Forelimb muscle (tissue), 1 donor: ENCODE measurements at regions not wholly inside any gene's neighbourhood (a gene's known extent, or its start where the extent isn't known, plus 50 kb on each side); places are given as distances from the start of the nearest gene placed in this dataset.
"Not testable (repeated sequence)": the region's sequence is repeated elsewhere in the genome, so short reads cannot be mapped to it uniquely, and the experiment has no call there.

Experiments
- DNase-seq: peaks from one replicate; pipeline ENCODE4 v3.0.0-alpha.2; 2013; ENCODE audit warnings: low read depth

GRCh38 chr3:816605-817004 is 276.2 kb upstream of the CNTN6 start:
- DNase-seq = no peak

GRCh38 chr3:834679-835078 is 258.1 kb upstream of the CNTN6 start:
- no peak for DNase-seq

DNA sequence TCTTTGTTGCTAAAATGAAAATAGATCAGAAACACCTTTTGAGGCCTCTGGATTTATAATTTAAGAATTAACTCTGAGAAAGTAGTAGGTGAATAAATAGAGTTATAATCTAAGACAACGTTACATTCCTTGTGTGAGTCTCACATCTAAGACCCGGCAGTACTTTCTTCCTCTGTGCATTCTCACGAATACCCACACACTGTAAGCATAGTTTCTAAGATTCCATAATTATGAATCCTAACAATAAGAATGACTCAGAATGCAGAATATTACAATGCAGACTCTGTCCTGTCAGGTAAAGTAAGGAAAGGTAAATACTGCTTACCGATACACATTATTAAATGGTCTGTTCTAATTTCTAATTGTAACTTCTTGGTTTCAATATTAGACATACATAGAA is 257.7 kb upstream of the CNTN6 start:
- no peak for DNase-seq

GRCh38 chr3:839981-840380 is 252.8 kb upstream of the CNTN6 start:
- no peak for DNase-seq

DNA sequence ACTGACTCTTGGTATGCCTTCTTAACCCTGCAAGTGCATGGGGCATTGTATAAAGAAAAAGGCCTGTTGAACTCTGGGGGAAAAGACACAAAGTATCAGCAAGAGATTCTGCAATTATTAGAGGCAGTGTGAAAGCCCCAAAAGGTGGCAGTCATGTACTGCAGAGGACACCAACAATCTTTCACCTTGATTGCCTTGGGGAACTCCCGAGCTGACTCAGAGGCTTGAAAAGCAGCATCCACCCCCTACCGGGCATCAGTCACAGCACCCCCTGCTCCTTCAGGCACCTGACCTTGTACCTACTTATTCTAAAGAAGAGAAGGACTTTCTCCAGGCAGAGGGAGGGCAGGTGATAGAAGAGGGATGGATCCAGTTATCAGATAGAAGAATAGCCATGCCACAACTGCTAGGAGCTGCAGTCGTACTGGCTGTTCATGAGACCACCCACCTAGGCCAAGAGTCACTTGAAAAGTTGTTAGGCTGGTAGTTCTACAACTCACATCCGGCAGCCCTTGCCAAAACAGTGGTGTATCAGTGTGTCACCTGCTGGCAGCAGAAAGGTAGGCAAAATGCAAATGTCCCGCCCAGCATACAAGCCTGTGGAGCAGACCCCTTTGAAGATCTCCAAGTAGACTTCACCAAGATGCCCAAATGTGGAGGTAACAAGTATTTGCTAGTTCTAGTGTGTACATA is 241.6 kb upstream of the CNTN6 start:
- no peak for DNase-seq

- no peak for DNase-seq
Measured at GRCh38 chr3:852033-852432, 240.8 kb upstream of the CNTN6 start.

- DNase-seq = no peak
Measured at GRCh38 chr3:853489-853888, 239.3 kb upstream of the CNTN6 start.

GRCh38 chr3:859135-859534 is 233.7 kb upstream of the CNTN6 start:
- no peak for DNase-seq

DNA sequence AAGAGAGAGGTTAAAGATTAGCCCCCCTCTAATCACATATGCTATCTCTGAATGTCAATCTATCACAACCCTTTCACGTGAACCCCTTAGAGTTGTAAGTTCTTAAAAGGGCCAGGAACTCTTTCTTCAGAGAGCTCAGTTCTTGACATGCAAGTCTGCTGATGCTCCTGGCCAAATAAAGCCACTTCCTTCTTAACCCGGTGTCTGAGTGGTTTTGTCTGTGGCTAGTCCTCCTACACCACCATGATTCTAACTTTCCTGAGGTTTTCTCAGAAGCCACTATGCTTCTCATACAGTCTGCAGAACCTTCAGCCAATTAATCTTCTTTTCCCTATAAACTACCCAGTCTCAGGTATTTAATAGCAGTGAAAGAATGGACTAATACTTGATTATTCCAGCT is 231.1 kb upstream of the CNTN6 start:
- DNase-seq = no peak

DNA sequence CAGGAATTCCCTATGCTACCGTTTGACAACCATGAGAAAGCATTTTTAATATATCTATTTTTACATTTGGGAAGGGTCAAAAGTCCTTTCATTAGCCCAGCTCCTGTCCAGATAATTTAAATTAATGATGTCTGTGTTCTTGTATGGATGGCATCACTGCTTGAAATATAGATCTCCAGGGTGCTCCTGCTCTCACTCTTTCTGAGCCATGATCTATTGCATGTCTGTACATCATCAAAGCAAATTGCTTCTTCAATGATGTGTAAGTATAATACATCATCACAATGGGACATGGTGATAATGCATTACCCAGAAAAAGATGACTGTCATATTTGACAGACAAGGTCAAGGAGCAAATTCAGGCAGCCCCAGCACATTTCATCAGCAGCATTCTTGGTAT is 223.6 kb upstream of the CNTN6 start:
- no peak for DNase-seq

GRCh38 chr3:869734-870133 is 223.1 kb upstream of the CNTN6 start:
- no peak for DNase-seq

GRCh38 chr3:871651-872050 is 221.2 kb upstream of the CNTN6 start:
- no peak for DNase-seq

GRCh38 chr3:877001-877400 is 215.8 kb upstream of the CNTN6 start:
- DNase-seq = no peak

- DNase-seq = no peak
Measured at GRCh38 chr3:878746-879145, 214.1 kb upstream of the CNTN6 start.

- no peak for DNase-seq
Measured at GRCh38 chr3:880371-880770, 212.5 kb upstream of the CNTN6 start.

GRCh38 chr3:882533-882932 is 210.3 kb upstream of the CNTN6 start:
- no peak for DNase-seq

- DNase-seq = no peak
Measured at GRCh38 chr3:901953-902778, 190.7 kb upstream of the CNTN6 start.

- no peak for DNase-seq
Measured at GRCh38 chr3:905217-905616, 187.6 kb upstream of the CNTN6 start.

GRCh38 chr3:906739-907138 is 186.1 kb upstream of the CNTN6 start:
- no peak for DNase-seq

GRCh38 chr3:908839-909238 is 184.0 kb upstream of the CNTN6 start:
- no peak for DNase-seq

- DNase-seq = not testable (repeated sequence)
Measured at GRCh38 chr3:912717-913116, 180.1 kb upstream of the CNTN6 start.

DNA sequence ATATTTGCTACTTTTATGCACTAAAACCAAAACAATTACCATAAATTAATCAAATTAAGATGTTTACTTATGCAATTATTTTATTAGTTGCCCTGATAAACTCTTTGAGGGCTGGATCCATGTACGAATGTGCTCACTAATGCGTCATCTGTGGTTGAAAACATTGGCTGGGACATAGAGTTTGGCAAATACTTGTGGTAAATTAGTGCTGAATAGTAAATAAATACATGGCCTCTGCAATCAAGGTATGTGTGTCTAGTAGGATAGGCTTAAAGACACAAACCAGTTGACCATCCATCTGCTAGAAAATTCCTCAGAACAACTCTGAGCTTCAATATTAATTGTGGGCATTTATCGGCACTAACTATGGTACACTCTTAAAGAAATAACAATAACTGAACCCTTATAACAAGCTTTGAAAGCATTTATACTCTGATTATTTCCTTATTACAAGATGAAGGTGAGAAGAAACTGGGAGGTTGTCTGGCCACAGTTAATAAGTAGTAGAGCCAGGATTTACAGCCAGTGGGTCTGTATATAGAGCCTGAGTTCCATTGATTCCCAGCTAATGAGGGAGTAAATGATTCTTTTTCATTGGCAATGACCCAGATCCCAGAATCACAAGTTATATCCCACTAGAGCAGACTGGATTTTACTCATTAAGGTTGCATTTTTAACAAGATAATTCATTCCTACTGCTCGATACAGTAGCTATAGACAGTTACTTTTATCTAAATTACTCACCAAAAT is 169.5 kb upstream of the CNTN6 start:
- no peak for DNase-seq

- no peak for DNase-seq
Measured at GRCh38 chr3:930866-931265, 162.0 kb upstream of the CNTN6 start.
